ENCODE measurements at regions not wholly inside any gene's neighbourhood (a gene's known extent, or its start where the extent isn't known, plus 50 kb on each side); places are given as distances from the start of the nearest gene placed in this dataset.

DNA sequence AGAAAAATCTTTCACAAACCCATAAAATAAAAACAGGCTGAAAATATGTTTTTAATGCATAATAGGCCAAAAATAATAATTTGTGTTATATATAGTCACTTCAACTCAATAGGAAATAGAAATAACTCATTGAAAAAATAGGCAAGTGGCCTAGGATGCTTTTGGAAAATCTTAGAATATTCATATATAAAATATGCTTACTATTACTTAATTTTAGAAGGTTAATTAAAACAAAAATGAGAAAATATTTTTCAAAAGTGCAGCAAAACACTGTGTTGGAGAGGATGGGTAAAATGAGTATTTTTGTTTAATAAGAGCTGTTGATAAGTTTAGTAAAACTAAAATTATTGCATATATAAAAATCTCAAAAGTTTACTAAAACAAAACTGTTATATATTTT is 308.0 kb upstream of the ATXN7L3B start:
- no peak overlapping the region for H2BK120ac ChIP-seq (ENCODE audit: low read depth, low read length, poor library complexity, severe bottlenecking)

More for the DNA sequence above, 308.0 kb upstream of the ATXN7L3B start:
- no peak overlapping the region for H2BK20ac ChIP-seq (ENCODE audit: low read depth, low read length, poor library complexity, severe bottlenecking)
- Mint-ChIP-seq H3K27me3 (ENCODE audit: low read depth) (no peaks in the 10 kb centered on the region), H3K4me3 (no peak overlapping the region), H3K36me3 (ENCODE audit: insufficient read depth in 1 of 3, low read depth in 3 of 3) (no peaks in the 10 kb centered on the region; a peak in 1 of 7 replicates), H3K9me3 (no peaks in the 10 kb centered on the region), H3K27ac (no peak overlapping the region), H3K4me1 (0 out of 4 replicates have a peak, but pooled peaks cover 0 to 5% of the 10 kb centered on the region in 2 experiments)
- no peak overlapping the region for H2BK12ac ChIP-seq (ENCODE audit: insufficient read length, low read depth, low read length)
- no peaks in the 10 kb centered on the region for H3K23me2 ChIP-seq (ENCODE audit: insufficient read length, low read depth, low read length, poor library complexity, severe bottlenecking)
- no peak overlapping the region for H2BK15ac ChIP-seq (ENCODE audit: low read depth, low read length)
- no peak for DNase-seq
- no peak overlapping the region for H3T11ph ChIP-seq (ENCODE audit: low read length)
- no peak overlapping the region for H4K8ac ChIP-seq (replicated peaks; ENCODE audit: insufficient read length, low read depth, low read length)
- H3K18ac ChIP-seq (ENCODE audit: insufficient read length, low read depth, low read length): no peak overlapping the region
- H4K20me1 ChIP-seq (ENCODE audit: control insufficient read depth, insufficient read depth, insufficient read length): no peaks in the 10 kb centered on the region
- no peak overlapping the region for H4K5ac ChIP-seq (ENCODE audit: insufficient read length, low read depth, low read length)
- no peak overlapping the region for H3K27ac ChIP-seq (ENCODE audit: insufficient read length, low read depth, low read length)
- no peak overlapping the region for H2AK5ac ChIP-seq (ENCODE audit: insufficient read length, low read length)
- no peak overlapping the region for H3K4me2 ChIP-seq (ENCODE audit: insufficient read depth, insufficient read length, low read length)
- H2BK5ac ChIP-seq (ENCODE audit: insufficient read length, low read length): no peak overlapping the region
- H3K4me1 ChIP-seq (ENCODE audit: insufficient read depth, low read length): no peaks in the 10 kb centered on the region
- H3K27me3 ChIP-seq (ENCODE audit: insufficient read depth, low read length): no peaks in the 10 kb centered on the region
- H3K14ac ChIP-seq (ENCODE audit: insufficient read depth, low read length): no peak overlapping the region
- H2AFZ ChIP-seq (ENCODE audit: low read length): no peak overlapping the region
- no peak for TF ChIP-seq CTCF (conservative IDR thresholded peaks at IDR 0.05)
- no peaks in the 10 kb centered on the region for H3K9me3 ChIP-seq (ENCODE audit: control insufficient read depth, low read depth, low read length)
- no peak overlapping the region for H3K56ac ChIP-seq (ENCODE audit: insufficient read length, low read depth, low read length)
- H4K91ac ChIP-seq (ENCODE audit: insufficient read length, low read depth, low read length): no peak overlapping the region
- H3K23ac ChIP-seq (ENCODE audit: insufficient read length, low read depth, low read length): no peak overlapping the region
- H3K9ac ChIP-seq (ENCODE audit: extremely low read depth, insufficient read length, low read length): no peak overlapping the region
- no peaks in the 10 kb centered on the region for H3K79me2 ChIP-seq (ENCODE audit: insufficient read depth, low read length)
- no peak overlapping the region for H3K4ac ChIP-seq (ENCODE audit: low read depth, low read length)
- H3K79me1 ChIP-seq (ENCODE audit: insufficient read depth, low read depth, low read length, poor library complexity, severe bottlenecking): no peaks in the 10 kb centered on the region

Data from H9 (cell line).